Fibroblast of the conjunctiva (primary cell): ENCODE measurements at regions not wholly inside any gene's neighbourhood (a gene's known extent, or its start where the extent isn't known, plus 50 kb on each side); places are given as distances from the start of the nearest gene placed in this dataset.
"Not testable (repeated sequence)": the region's sequence is repeated elsewhere in the genome, so short reads cannot be mapped to it uniquely, and the experiment has no call there.

ENCODE experiments used
- DNase-seq: peaks from one replicate; pipeline ENCODE4 v3.0.0-alpha.2; 2010; ENCODE audit warnings: low read depth

GRCh38 chr4:171342646-171343045 lies 470.6 kb upstream of the GALNTL6 start:
- no peak for DNase-seq

GRCh38 chr4:171340258-171340657 lies 472.9 kb upstream of the GALNTL6 start:
- DNase-seq = no peak

GRCh38 chr4:171334549-171334948 lies 478.7 kb upstream of the GALNTL6 start:
- DNase-seq = no peak

- DNase-seq = no peak
Measured at GRCh38 chr4:171308661-171309060, 504.5 kb upstream of the GALNTL6 start.

- DNase-seq = not testable (repeated sequence)
Measured at GRCh38 chr4:171298048-171298718, 515.0 kb upstream of the GALNTL6 start.

GRCh38 chr4:171288816-171289432 lies 524.3 kb upstream of the GALNTL6 start:
- DNase-seq = no peak

GRCh38 chr4:171281359-171281758 lies 531.8 kb upstream of the GALNTL6 start:
- DNase-seq = no peak

- no peak for DNase-seq
Measured at GRCh38 chr4:171279131-171279530, 534.1 kb upstream of the GALNTL6 start.

- DNase-seq = no peak
Measured at GRCh38 chr4:171266671-171267070, 546.5 kb upstream of the GALNTL6 start.

- DNase-seq = no peak
Measured at GRCh38 chr4:171265190-171265818, 547.9 kb upstream of the GALNTL6 start.

- DNase-seq = no peak
Measured at GRCh38 chr4:171256223-171256622, 557.0 kb upstream of the GALNTL6 start.

GRCh38 chr4:171246948-171247347 lies 566.3 kb upstream of the GALNTL6 start:
- DNase-seq = no peak

GRCh38 chr4:171242831-171243230 lies 570.4 kb upstream of the GALNTL6 start:
- DNase-seq = no peak

- DNase-seq = no peak
Measured at GRCh38 chr4:171239196-171239595, 574.0 kb upstream of the GALNTL6 start.

GRCh38 chr4:171235521-171235920 lies 577.7 kb upstream of the GALNTL6 start:
- DNase-seq = no peak

- DNase-seq = not testable (repeated sequence)
Measured at GRCh38 chr4:171229354-171229753, 583.9 kb upstream of the GALNTL6 start.

GRCh38 chr4:171221181-171221580 lies 592.0 kb upstream of the GALNTL6 start:
- no peak for DNase-seq

GRCh38 chr4:171203425-171203824 lies 609.8 kb upstream of the GALNTL6 start:
- DNase-seq = peak; percentile 5

GRCh38 chr4:171202908-171203307 lies 610.3 kb upstream of the GALNTL6 start:
- DNase-seq = no peak

- DNase-seq = no peak
Measured at GRCh38 chr4:171186700-171187099, 626.5 kb upstream of the GALNTL6 start.

GRCh38 chr4:171181090-171181489 lies 632.1 kb upstream of the GALNTL6 start:
- DNase-seq = no peak

GRCh38 chr4:171170671-171171070 lies 642.5 kb upstream of the GALNTL6 start:
- no peak for DNase-seq

GRCh38 chr4:171169396-171169795 lies 643.8 kb upstream of the GALNTL6 start:
- no peak for DNase-seq
